Coronary artery (tissue), 2 donors: ENCODE measurements at regions not wholly inside any gene's neighbourhood (a gene's known extent, or its start where the extent isn't known, plus 50 kb on each side); places are given as distances from the start of the nearest gene placed in this dataset.
A peak's percentile ranks its signal among the peaks of the same experiment; 100 is the strongest.

Source experiments
- DNase-seq: peaks from one replicate; pipeline ENCODE4 v3.0.0-alpha.2; 2017; ENCODE audit warnings: low spot score
- H3K27ac ChIP-seq, 2 donors: fragments of 200-600 bp; sonication (generic); one replicate each; pipeline ENCODE4 v1.5.1; 2016 to 2019
- H3K4me3 ChIP-seq: fragments of 200-600 bp; sonication (generic); 2 replicates; pipeline ENCODE4 v1.5.1; 2016; ENCODE audit warnings: mild to moderate bottlenecking, moderate library complexity
- CTCF ChIP-seq: fragments of 200-600 bp; sonication (generic); IDR thresholded peaks from one replicate; pipeline ENCODE4 v1.5.1; 2019; ENCODE audit warnings: antibody characterized with exemption

GRCh38 chr4:182142176-182143085 lies 100.8 kb upstream of the TENM3 start:
- H3K4me3 ChIP-seq = peak overlapping the region; percentile 83
- TF ChIP-seq CTCF = no peak
- no peak for DNase-seq
- no peak overlapping the region for H3K27ac ChIP-seq

GRCh38 chr4:182143086-182143821 lies 99.9 kb upstream of the TENM3 start:
- TF ChIP-seq CTCF = no peak
- no peak for DNase-seq
- Histone ChIP-seq H3K4me3 (peak overlapping the region; percentile 83), H3K27ac (peak overlapping the region in 1 of 2 donors; percentile 22)

GRCh38 chr4:182143822-182144625 lies 99.2 kb upstream of the TENM3 start:
- no peak for DNase-seq

GRCh38 chr4:182144626-182145333 lies 98.4 kb upstream of the TENM3 start:
- TF ChIP-seq CTCF = no peak
- H3K27ac ChIP-seq = peak overlapping the region in 1 of 2 donors; percentile 17
- no peak for DNase-seq

More at GRCh38 chr4:182143822-182144625, 99.2 kb upstream of the TENM3 start:
- peak overlapping the region; percentile 83 for H3K4me3 ChIP-seq
- TF ChIP-seq CTCF = no peak
- peak overlapping the region in 1 of 2 donors; percentile 17 for H3K27ac ChIP-seq

GRCh38 chr4:182145334-182145905 lies 97.8 kb upstream of the TENM3 start:
- peak overlapping the region; percentile 83 for H3K4me3 ChIP-seq
- TF ChIP-seq CTCF = no peak
- no peak overlapping the region for H3K27ac ChIP-seq
- no peak for DNase-seq

More at GRCh38 chr4:182144626-182145333, 98.4 kb upstream of the TENM3 start:
- H3K4me3 ChIP-seq = peak overlapping the region; percentile 83

- no peak overlapping the region for H3K27ac ChIP-seq
- DNase-seq = no peak
- H3K4me3 ChIP-seq = no peak overlapping the region
- no peak for TF ChIP-seq CTCF
Measured at GRCh38 chr4:182147391-182147790, 95.8 kb upstream of the TENM3 start.
